ENCODE measurements at regions not wholly inside any gene's neighbourhood (a gene's known extent, or its start where the extent isn't known, plus 50 kb on each side); places are given as distances from the start of the nearest gene placed in this dataset.

DNA sequence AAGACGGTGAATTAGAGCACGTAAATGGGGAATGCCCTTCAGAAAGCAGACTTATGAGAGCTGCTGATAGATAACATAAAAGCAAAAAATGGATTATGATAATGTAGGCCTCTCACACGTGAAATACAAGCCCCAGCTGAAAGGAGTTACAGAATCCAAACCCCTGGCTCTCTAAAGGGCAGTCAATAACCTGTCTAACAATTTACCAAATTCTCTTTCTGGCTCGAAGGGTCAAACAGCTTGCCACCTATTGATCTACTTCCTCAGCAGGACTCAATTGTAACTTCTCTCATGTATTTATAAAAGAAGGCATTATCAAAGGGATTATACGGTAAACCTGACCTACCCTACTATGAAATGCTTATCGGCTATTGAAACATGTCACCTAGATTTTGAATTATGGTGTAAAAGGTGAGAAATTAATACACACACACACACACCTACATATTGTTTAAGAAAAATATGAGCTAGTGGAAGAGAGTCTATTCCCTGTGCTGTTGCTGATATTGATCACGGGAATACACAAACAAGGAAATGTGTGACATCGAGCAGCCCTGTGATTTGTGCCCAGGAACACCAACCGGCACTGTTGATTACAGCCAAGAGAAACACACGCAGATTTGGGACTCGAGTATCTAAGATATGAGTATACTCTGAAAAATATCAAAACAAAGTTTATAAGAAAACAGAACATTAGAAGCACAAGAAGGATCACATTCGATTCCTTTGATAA lies 135.6 kb upstream of the NEBL start:
- Histone ChIP-seq H3K36me3 (ENCODE audit: low read depth) (no peaks in the 10 kb centered on the region), H3K4me3 (no peak overlapping the region), H3K27me3 (ENCODE audit: insufficient read depth, low read depth) (no peaks in the 10 kb centered on the region), H3K9me2 (ENCODE audit: insufficient read depth) (no peaks in the 10 kb centered on the region), H3K9me3 (ENCODE audit: insufficient read depth, low read depth) (no peaks in the 10 kb centered on the region), H3F3A (ENCODE audit: insufficient read depth, low read depth) (no peaks in the 10 kb centered on the region), H2AFZ (no peak overlapping the region), H3K4me1 (replicated peaks; ENCODE audit: insufficient read depth) (no peaks in the 10 kb centered on the region), H4K20me1 (ENCODE audit: insufficient read depth) (no peaks in the 10 kb centered on the region), H3K4me2 (no peak overlapping the region), H3K27ac (no peak overlapping the region), H3K79me2 (ENCODE audit: low read depth) (no peaks in the 10 kb centered on the region)
- DNase-seq = no peak
- POLR2A ChIA-PET (ENCODE audit: unreplicated experiment) = no interaction called here
- no TSS peak for BruUV-seq (replicated peaks)
- CTCF ChIA-PET = no interaction called here
- intact Hi-C loops (cut with micrococcal nuclease; ENCODE audit: unreplicated experiment) = no loop called here
- TF ChIP-seq EZH2 (IDR thresholded peaks at IDR 0.05; ENCODE audit: low read depth) = no peak
- TF ChIP-seq, protein P1, sequence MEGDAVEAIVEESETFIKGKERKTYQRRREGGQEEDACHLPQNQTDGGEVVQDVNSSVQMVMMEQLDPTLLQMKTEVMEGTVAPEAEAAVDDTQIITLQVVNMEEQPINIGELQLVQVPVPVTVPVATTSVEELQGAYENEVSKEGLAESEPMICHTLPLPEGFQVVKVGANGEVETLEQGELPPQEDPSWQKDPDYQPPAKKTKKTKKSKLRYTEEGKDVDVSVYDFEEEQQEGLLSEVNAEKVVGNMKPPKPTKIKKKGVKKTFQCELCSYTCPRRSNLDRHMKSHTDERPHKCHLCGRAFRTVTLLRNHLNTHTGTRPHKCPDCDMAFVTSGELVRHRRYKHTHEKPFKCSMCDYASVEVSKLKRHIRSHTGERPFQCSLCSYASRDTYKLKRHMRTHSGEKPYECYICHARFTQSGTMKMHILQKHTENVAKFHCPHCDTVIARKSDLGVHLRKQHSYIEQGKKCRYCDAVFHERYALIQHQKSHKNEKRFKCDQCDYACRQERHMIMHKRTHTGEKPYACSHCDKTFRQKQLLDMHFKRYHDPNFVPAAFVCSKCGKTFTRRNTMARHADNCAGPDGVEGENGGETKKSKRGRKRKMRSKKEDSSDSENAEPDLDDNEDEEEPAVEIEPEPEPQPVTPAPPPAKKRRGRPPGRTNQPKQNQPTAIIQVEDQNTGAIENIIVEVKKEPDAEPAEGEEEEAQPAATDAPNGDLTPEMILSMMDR (conservative IDR thresholded peaks at IDR 0.05) = no peak

DNA sequence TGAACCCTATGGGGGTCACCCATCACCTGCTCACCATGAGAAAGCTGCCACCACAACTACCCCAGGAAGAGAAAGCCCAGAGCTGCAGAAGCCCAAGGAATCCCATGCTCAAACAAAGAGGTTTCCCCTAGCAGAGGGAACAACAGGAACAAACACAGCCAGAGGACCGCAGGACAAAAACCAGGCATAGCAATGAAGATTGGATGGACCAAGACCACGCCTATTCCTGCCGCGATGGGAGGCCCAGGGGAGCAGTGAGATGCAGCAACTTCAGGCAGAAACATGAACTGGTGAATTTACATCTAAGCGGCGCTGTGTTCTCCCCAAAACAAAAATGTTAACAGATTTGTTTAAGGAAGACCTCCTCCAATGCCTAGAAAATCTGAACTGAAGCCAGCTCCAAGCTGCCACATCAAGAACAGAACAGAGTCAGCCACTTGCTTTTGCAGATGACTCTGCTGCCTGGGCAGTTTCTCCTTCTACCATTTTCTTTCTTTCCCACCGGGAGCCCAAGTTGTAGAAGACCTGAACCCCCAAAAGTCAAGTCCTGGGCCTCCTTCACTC lies 134.2 kb upstream of the NEBL start:
- Histone ChIP-seq H3K4me2 (no peak overlapping the region), H3K4me1 (replicated peaks; ENCODE audit: insufficient read depth) (no peaks in the 10 kb centered on the region), H3K79me2 (ENCODE audit: low read depth) (no peaks in the 10 kb centered on the region), H2AFZ (no peak overlapping the region), H4K20me1 (ENCODE audit: insufficient read depth) (no peaks in the 10 kb centered on the region), H3K27me3 (ENCODE audit: insufficient read depth, low read depth) (no peaks in the 10 kb centered on the region), H3K9me3 (ENCODE audit: insufficient read depth, low read depth) (no peaks in the 10 kb centered on the region), H3K4me3 (no peak overlapping the region), H3K9me2 (ENCODE audit: insufficient read depth) (no peaks in the 10 kb centered on the region), H3K36me3 (ENCODE audit: low read depth) (no peaks in the 10 kb centered on the region), H3K27ac (no peak overlapping the region), H3F3A (ENCODE audit: insufficient read depth, low read depth) (no peaks in the 10 kb centered on the region)
- TF ChIP-seq, protein P1 (conservative IDR thresholded peaks at IDR 0.05) = no peak
- no peak for TF ChIP-seq EZH2 (IDR thresholded peaks at IDR 0.05; ENCODE audit: low read depth)
- ChIA-PET POLR2A (ENCODE audit: unreplicated experiment) (no interaction called here), CTCF (no interaction called here)
- DNase-seq = no peak
- BruUV-seq (replicated peaks) = no TSS peak
- intact Hi-C loops (cut with micrococcal nuclease; ENCODE audit: unreplicated experiment) = no loop called here

DNA sequence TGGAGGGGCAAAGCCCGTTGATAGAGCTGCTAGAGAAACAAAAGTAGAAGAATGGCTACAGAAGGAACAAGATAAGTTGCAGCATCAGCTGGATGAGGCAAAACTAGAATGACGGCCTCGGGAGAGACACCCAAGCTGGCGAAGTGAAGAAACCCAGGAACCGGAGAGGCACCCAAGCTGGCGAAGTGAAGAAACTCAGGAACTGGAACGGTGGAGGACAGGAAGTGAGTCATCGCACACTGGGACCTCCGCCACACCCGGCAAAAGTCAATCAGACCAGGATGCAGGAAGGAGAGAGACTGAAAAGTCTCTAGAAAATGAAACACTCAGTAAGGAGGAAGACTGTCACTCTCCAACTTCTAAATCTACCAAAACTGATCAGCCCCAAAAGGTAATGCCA lies 133.0 kb upstream of the NEBL start:
- DNase-seq = peak; percentile 53 to 61
- Histone ChIP-seq H3K4me2 (peak overlapping the region; percentile 13; the same call in 1 of the 2 replicates), H3K4me1 (replicated peaks; ENCODE audit: insufficient read depth) (no peaks in the 10 kb centered on the region), H3K79me2 (ENCODE audit: low read depth) (no peaks in the 10 kb centered on the region), H2AFZ (no peak overlapping the region), H3K36me3 (ENCODE audit: low read depth) (no peaks in the 10 kb centered on the region), H3K9me2 (ENCODE audit: insufficient read depth) (no peaks in the 10 kb centered on the region), H3K9me3 (ENCODE audit: insufficient read depth, low read depth) (no peaks in the 10 kb centered on the region), H3K27ac (no peak overlapping the region), H3K27me3 (ENCODE audit: insufficient read depth, low read depth) (no peaks in the 10 kb centered on the region), H3K4me3 (no peak overlapping the region), H4K20me1 (ENCODE audit: insufficient read depth) (no peaks in the 10 kb centered on the region), H3F3A (ENCODE audit: insufficient read depth, low read depth) (no peaks in the 10 kb centered on the region)
- no peak for TF ChIP-seq EZH2 (IDR thresholded peaks at IDR 0.05; ENCODE audit: low read depth)
- TF ChIP-seq, protein P1 (conservative IDR thresholded peaks at IDR 0.05) = no peak
- POLR2A ChIA-PET (ENCODE audit: unreplicated experiment) = no interaction called here
- intact Hi-C loops (cut with micrococcal nuclease; ENCODE audit: unreplicated experiment) = no loop called here
- CTCF ChIA-PET = no interaction called here
- no TSS peak for BruUV-seq (replicated peaks)
